GM12878 (cell line): ENCODE measurements at regions not wholly inside any gene's neighbourhood (a gene's known extent, or its start where the extent isn't known, plus 50 kb on each side); places are given as distances from the start of the nearest gene placed in this dataset.

Experiments used
- ATAC-seq: fragments of 200-7000 bp; cut with Tn5 transposase; 3 replicates; pipeline ENCODE4 v1.9.1; 2020; ENCODE audit warnings: mild to moderate bottlenecking, moderate library complexity
- BruUV-seq: library from RNA; stranded (reverse); fragments of 400-500 nt; replicated peaks from 2 replicates; lab custom pipeline; 2021; lab: Mats Ljungman, UMichigan
- CTCF ChIA-PET: fragments of 300-600 bp; sonication (Branson Sonifier 250); formaldehyde crosslinking; extraction: SDS; loops from one replicate; lab custom pipeline; 2021; ENCODE audit warnings: inconsistent platforms; lab: Yijun Ruan, JAX
- POLR2A ChIA-PET: fragments of 350-600 bp; formaldehyde crosslinking; extraction: SDS; loops from one replicate; lab custom pipeline; 2021; ENCODE audit warnings: inconsistent platforms; lab: Charles Lee
- RAD21 ChIA-PET: fragments of 300-600 bp; sonication (Branson Sonifier 250); formaldehyde crosslinking; loops from one replicate; lab custom pipeline; 2023; ENCODE audit warnings: antibody characterized with exemption; ENCODE audit not compliant: unreplicated experiment; lab: Charles Lee
- SMC1A ChIA-PET: fragments of 300-600 bp; sonication (Branson Sonifier 250); formaldehyde crosslinking; loops from one replicate; lab custom pipeline; 2023; ENCODE audit not compliant: unreplicated experiment, uncharacterized antibody; lab: Charles Lee
- DNase-seq: peaks from one replicate; pipeline ENCODE4 v3.0.0-alpha.2; 2011; ENCODE audit warnings: low read depth, low spot score
- FAIRE-seq: peaks from 3 replicates; lab custom pipeline; 2011; peaks lifted over from hg19 to GRCh38; lab: Jason Lieb, UNC
- H2AFZ ChIP-seq: 2 replicates; pipeline ENCODE4 v1.6.0; 2011; ENCODE audit warnings: low read depth, low read length, control low read depth; ENCODE audit not compliant: control insufficient read depth
- H3K27ac ChIP-seq: 2 replicates; pipeline ENCODE4 v1.5.1; 2011; ENCODE audit warnings: control low read depth; ENCODE audit not compliant: control insufficient read depth, insufficient read depth
- H3K27me3 ChIP-seq, 2 experiments: replicated peaks in 1 of 2; 2 replicates each; pipeline versions ENCODE4 v1.6.0 to v1.6.1; 2011; ENCODE audit warnings: low read length in 1 of 2; ENCODE audit not compliant: control insufficient read depth in 2 of 2, insufficient read depth in 2 of 2
- H3K36me3 ChIP-seq, 2 experiments: 2 replicates each; pipeline ENCODE4 v1.5.1; 2011; ENCODE audit warnings: low read length in 1 of 2; ENCODE audit not compliant: control insufficient read depth in 2 of 2, insufficient read depth in 2 of 2
- H3K4me1 ChIP-seq: 2 replicates; pipeline ENCODE4 v1.6.1; 2011; ENCODE audit warnings: mild to moderate bottlenecking, low read length, moderate library complexity, mixed read lengths; ENCODE audit not compliant: control insufficient read depth, insufficient read depth
- H3K4me2 ChIP-seq: 2 replicates; pipeline ENCODE4 v1.6.0; 2011; ENCODE audit warnings: control low read depth; ENCODE audit not compliant: control insufficient read depth, insufficient read depth
- H3K4me3 ChIP-seq: fragments of 200-600 bp; sonication (generic); 2 replicates; pipeline ENCODE4 v1.5.1; 2016
- H3K79me2 ChIP-seq: 2 replicates; pipeline ENCODE4 v1.6.0; 2011; ENCODE audit warnings: low read length; ENCODE audit not compliant: control insufficient read depth, insufficient read depth
- H3K9ac ChIP-seq: 2 replicates; pipeline ENCODE4 v1.8.0; 2011; ENCODE audit warnings: low read length, control low read depth, mixed read lengths; ENCODE audit not compliant: control insufficient read depth, insufficient read depth
- H3K9me3 ChIP-seq: replicated peaks from 3 replicates; pipeline ENCODE4 v1.5.1; 2011; ENCODE audit warnings: mild to moderate bottlenecking, low read length; ENCODE audit not compliant: control insufficient read depth, insufficient read depth
- H4K20me1 ChIP-seq: 2 replicates; pipeline ENCODE4 v1.6.0; 2011; ENCODE audit not compliant: control insufficient read depth, insufficient read depth
- EP300 ChIP-seq, 2 experiments: fragments of 150-350 bp in 1 of 2; IDR thresholded peaks; 2 replicates each; pipeline ENCODE4 v1.6.1; 2011 to 2012; ENCODE audit warnings: low read depth in 2 of 2, low read length in 2 of 2, borderline replicate concordance in 1 of 2, improper control_type of control experiment in 1 of 2, inconsistent platforms in 1 of 2; ENCODE audit not compliant: control insufficient read depth in 1 of 2
- GATAD2B ChIP-seq: fragments of 450-650 bp; conservative IDR thresholded peaks from 2 replicates; pipeline ENCODE4 v1.6.1; 2017; ENCODE audit warnings: low read depth, mild to moderate bottlenecking, moderate library complexity
- IKZF1 ChIP-seq: fragments of 450-650 bp; conservative IDR thresholded peaks from 2 replicates; pipeline ENCODE4 v1.6.1; 2017; ENCODE audit warnings: antibody characterized with exemption, mild to moderate bottlenecking
- KDM1A ChIP-seq: fragments of 200-600 bp; sonication (generic); IDR thresholded peaks from 2 replicates; pipeline ENCODE4 v1.6.1; 2016; ENCODE audit warnings: borderline replicate concordance
- KLF5 ChIP-seq: fragments of 450-650 bp; IDR thresholded peaks from 2 replicates; pipeline ENCODE4 v1.6.1; 2014; ENCODE audit warnings: mild to moderate bottlenecking; ENCODE audit not compliant: partially characterized antibody
- MXI1 ChIP-seq: fragments of 150-350 bp; IDR thresholded peaks from 2 replicates; pipeline ENCODE4 v1.6.1; 2011; ENCODE audit warnings: low read depth, mild to moderate bottlenecking, inconsistent platforms, low read length, improper control_type of control experiment
- MYC ChIP-seq: IDR thresholded peaks from 2 replicates; pipeline ENCODE4 v1.6.1; 2011; ENCODE audit warnings: mild to moderate bottlenecking, low read length, moderate library complexity, inconsistent platforms; ENCODE audit not compliant: insufficient read depth, insufficient replicate concordance, insufficient read length, severe bottlenecking
- NFYA ChIP-seq: IDR thresholded peaks from 2 replicates; pipeline ENCODE4 v1.6.1; 2011; ENCODE audit warnings: low read depth, mild to moderate bottlenecking, low read length, improper control_type of control experiment, borderline replicate concordance
- RFX5 ChIP-seq: IDR thresholded peaks from 2 replicates; pipeline ENCODE4 v1.6.1; 2011; ENCODE audit warnings: low read depth, low read length, improper control_type of control experiment
- SMAD1 ChIP-seq: fragments of 450-650 bp; IDR thresholded peaks from 2 replicates; pipeline ENCODE4 v1.6.1; 2018; ENCODE audit warnings: mild to moderate bottlenecking, low read depth; ENCODE audit not compliant: partially characterized antibody
- SMARCA5 ChIP-seq: fragments of 450-650 bp; IDR thresholded peaks from 2 replicates; pipeline ENCODE4 v1.6.1; 2017; ENCODE audit warnings: mild to moderate bottlenecking
- SREBF2 ChIP-seq: IDR thresholded peaks from 2 replicates; pipeline ENCODE4 v1.6.1; 2012; ENCODE audit warnings: mild to moderate bottlenecking, low read length
- TAF1 ChIP-seq: IDR thresholded peaks from 2 replicates; pipeline ENCODE4 v1.6.1; 2011; ENCODE audit warnings: mild to moderate bottlenecking, low read depth, low read length, borderline replicate concordance
- YBX1 ChIP-seq: fragments of 450-650 bp; IDR thresholded peaks from 2 replicates; pipeline ENCODE4 v1.6.1; 2016; ENCODE audit warnings: antibody characterized with exemption
- ZNF24 ChIP-seq: fragments of 450-650 bp; IDR thresholded peaks from 2 replicates; pipeline ENCODE4 v1.6.1; 2017; ENCODE audit warnings: antibody characterized with exemption, mild to moderate bottlenecking
- WGBS: methylation state at CpG from one replicate; pipeline ENCODE4 v1.1.6; 2016; ENCODE audit warnings: low lambda C conversion rate; ENCODE audit not compliant: insufficient replicate concordance, insufficient coverage; ENCODE audit errors: missing lambda C conversion rate; 5-methylcytosine and 5-hydroxymethylcytosine counted together
- in situ Hi-C: fragments of 300-500 bp; cut with MboI; formaldehyde crosslinking; loops from 9 replicates; pipeline ENCODE4 v1.14.3; 2018; ENCODE audit warnings: mixed read lengths
- intact Hi-C: fragments of 100-400 bp; cut with micrococcal nuclease; formaldehyde crosslinking; loops from one replicate; pipeline ENCODE4 v1.14.2; 2022; ENCODE audit not compliant: unreplicated experiment

- Histone ChIP-seq H3K27me3 (no peaks in the 10 kb centered on the region), H4K20me1 (no peaks in the 10 kb centered on the region), H3K4me2 (no peak overlapping the region), H3K4me1 (no peaks in the 10 kb centered on the region), H3K9ac (no peak overlapping the region), H2AFZ (no peak overlapping the region), H3K9me3 (no peaks in the 10 kb centered on the region), H3K4me3 (no peak overlapping the region), H3K79me2 (no peaks in the 10 kb centered on the region), H3K36me3 (no peaks in the 10 kb centered on the region), H3K27ac (no peak overlapping the region)
- intact Hi-C loops (no loop called here), in situ Hi-C loops (no loop called here)
- CTCF ChIA-PET = no interaction called here
- BruUV-seq = no TSS peak
- FAIRE-seq = no peak
- no peak for TF ChIP-seq NFYA
- no peak for TF ChIP-seq SMARCA5
- no peak for TF ChIP-seq KDM1A
- TF ChIP-seq TAF1 = no peak
- no peak for TF ChIP-seq RFX5
- no peak for TF ChIP-seq ZNF24
- no peak for TF ChIP-seq SMAD1
- no peak for TF ChIP-seq YBX1
- no peak for TF ChIP-seq SREBF2
- no peak for TF ChIP-seq MXI1
- RAD21 ChIA-PET = no interaction called here
- ATAC-seq = no peak
- 4% methylated on average over 2 of the region's 2 CpGs for whole genome bisulfite sequencing
- POLR2A ChIA-PET = no interaction called here
- SMC1A ChIA-PET = interaction anchor here (0.6 kb wide), 1 partner anchor 27 kb away, joined by 3 read pairs; no protein-coding TSS in a partner anchor
- DNase-seq = no peak
Measured at GRCh38 chr6:62465206-62465605, 179.2 kb upstream of the KHDRBS2 start.

GRCh38 chr6:62452586-62452985, 166.6 kb upstream of the KHDRBS2 start:
- H3K36me3 ChIP-seq = no peaks in the 10 kb centered on the region
- in situ Hi-C loops (no loop called here), intact Hi-C loops (no loop called here)
- SMC1A ChIA-PET = no interaction called here
- POLR2A ChIA-PET = no interaction called here
- DNase-seq (no peak), ATAC-seq (no peak), FAIRE-seq (no peak)
- no peaks in the 10 kb centered on the region for H4K20me1 ChIP-seq
- no TSS peak for BruUV-seq
- H2AFZ ChIP-seq = no peak overlapping the region
- H3K9me3 ChIP-seq = no peaks in the 10 kb centered on the region
- H3K79me2 ChIP-seq = no peaks in the 10 kb centered on the region
- 45% methylated on average over 2 of the region's 2 CpGs for WGBS
- no peaks in the 10 kb centered on the region for H3K27me3 ChIP-seq
- TF ChIP-seq GATAD2B (no peak), KLF5 (no peak), MYC (no peak), EP300 (IDR thresholded peaks at IDR 0.05; ENCODE audit: borderline replicate concordance in 1 of 2, control insufficient read depth in 1 of 2, low read depth in 2 of 2, low read length in 2 of 2) (no peak), IKZF1 (no peak)
- RAD21 ChIA-PET = no interaction called here
- CTCF ChIA-PET = no interaction called here
- H3K4me3 ChIP-seq = no peak overlapping the region
- no peaks in the 10 kb centered on the region for H3K4me1 ChIP-seq
- H3K9ac ChIP-seq = no peak overlapping the region
- no peak overlapping the region for H3K27ac ChIP-seq
- H3K4me2 ChIP-seq = no peak overlapping the region
